Hepatic stellate cell (primary cell): ENCODE measurements at regions not wholly inside any gene's neighbourhood (a gene's known extent, or its start where the extent isn't known, plus 50 kb on each side); places are given as distances from the start of the nearest gene placed in this dataset.

Experiments
- DNase-seq: peaks from one replicate; pipeline ENCODE4 v3.0.0; 2011; ENCODE audit warnings: low spot score

DNA sequence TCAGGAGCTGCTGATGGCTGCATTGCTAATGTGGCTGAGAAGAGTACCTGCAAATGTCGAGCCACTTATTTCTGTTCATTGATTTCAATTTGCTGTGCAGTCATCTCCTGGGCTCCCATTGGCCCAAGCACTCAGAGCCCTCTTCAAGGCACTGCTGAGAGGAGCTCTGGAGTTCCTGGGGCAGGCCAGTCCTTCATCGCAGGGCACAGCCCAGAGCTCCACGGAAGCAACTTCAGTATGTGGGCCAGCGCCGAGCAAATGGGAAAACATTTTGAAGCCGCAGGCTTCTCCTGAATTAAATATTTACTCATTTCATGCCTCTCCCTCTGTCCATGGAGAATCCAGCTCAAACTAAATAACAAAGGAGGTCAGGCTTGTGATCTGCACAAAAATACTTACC, 383.3 kb downstream of the BCOR start:
- DNase-seq: no peak

GRCh38 chrX:39716401-39716800, 381.4 kb downstream of the BCOR start:
- no peak for DNase-seq

DNA sequence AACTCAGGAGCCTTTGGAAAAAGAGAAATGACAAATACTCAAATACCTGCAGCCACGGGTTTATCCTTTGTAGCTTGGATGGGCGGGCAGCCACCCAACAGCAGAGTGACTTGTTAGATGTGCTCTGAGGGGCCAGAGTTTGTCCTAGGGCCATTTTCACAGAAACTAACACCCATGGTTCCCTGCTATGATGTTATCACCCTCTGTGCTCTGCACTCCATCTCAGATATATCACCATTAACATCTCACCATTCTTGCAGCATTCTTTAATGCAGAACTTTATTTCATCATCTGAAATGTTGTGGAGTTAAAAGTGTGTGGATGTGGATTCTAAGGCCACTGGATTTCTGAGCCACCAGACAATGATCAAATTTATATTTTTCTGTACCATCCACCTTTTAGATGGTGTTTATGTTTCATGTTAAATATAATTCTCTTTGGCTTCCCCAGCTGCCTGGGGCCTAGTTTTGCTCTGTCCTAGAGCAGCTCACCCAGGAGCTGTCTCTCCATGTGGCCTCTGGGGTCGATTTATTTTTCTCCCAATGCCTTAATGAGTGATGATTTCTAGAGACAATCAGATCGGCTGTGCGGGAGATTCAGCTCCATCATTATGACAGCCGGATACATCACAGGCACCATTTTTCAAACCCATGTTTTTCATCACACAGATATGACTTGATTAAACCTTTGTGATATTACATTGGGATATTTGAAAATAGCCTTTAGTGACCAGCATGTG, 380.8 kb downstream of the BCOR start:
- no peak for DNase-seq

DNA sequence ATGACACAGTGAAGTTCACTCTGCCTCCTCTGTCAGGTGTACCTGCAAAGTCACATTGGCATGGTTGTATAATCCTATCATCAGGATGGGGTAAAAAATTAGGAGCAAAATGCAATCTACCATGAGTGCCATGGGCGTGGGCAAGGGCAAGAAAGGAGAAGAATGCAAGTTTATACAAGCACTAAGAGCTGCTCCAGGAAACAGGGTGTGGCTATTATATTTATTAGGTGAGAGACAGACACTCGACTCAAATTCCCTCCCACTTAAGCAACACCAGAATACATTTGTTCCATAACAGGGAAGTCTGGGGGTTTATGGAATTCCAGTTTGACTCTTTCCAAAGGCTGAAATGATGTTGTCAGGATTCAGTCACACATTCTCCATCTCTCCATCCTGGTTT, 378.8 kb downstream of the BCOR start:
- no peak for DNase-seq

DNA sequence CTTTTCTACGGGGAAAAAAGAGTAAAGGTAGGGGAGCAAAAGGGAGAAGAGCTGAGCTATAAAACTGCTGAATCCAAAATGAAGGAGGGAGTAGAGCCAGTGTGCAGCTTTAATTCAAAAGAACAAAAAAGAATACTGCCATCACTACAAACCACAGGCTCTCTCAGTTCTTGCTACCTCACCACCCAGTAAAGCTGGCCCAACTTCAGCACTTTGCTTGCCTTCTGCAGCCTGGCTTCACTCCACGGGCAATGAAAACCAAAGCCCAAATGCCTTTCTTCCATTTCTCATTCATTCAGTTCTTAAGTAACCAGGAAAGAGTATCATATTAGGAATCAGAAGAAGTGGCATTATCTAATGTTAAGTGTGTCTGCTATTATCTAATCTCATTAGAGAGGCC, 376.8 kb downstream of the BCOR start:
- DNase-seq: no peak

DNA sequence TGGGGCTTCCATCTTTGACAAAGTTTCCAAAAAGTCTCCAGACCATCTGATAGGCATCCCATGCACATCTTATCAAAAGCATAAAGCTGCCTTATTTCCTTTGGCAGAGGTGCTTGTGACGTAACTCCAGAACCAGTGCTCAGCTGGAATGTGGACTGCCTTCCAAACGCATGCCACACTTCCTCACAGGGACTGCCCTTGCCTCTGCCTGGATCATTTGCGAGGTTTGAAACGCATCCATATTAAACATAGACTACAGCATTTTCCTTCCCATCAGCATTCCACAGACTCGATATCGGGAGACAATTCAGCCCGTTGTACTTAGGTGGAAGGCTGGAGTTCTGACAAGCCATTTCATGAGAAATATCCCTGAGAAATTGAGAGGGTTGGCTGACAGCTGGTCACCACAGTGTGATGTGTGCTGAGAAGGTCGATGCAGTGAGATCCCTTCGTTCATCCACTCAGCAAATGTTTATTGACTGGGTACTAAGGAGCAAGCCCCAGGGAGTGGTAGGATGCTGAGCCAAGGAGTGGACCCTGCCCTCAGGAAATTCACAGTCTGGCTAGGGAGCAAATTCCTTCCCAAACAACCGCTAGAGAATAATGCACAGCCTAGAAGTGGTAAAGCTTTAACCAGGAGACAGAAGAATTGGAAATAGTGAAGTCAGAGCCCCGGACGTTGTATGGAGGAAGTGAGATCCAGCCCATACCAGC, 376.0 kb downstream of the BCOR start:
- DNase-seq: no peak

DNA sequence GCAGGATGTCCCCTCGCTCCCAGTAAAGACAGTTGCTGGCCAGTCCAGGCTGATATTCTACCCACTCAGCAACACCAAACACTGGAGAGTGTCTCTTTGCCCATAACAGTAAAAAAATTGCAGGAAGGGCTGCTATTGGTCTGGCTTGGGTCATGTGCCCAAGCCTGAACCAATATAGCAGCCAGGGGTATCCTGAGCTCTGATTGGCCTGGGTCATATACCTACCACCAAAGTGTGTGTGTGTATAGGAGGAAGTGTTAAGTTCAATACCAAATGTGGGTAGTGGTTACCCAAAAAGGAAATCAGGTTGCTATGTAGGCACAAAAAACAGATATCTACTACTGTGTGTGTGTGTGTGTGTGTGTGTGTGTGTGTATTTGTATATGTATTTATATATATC, 373.2 kb downstream of the BCOR start:
- DNase-seq: no peak

- no peak for DNase-seq
Observed at GRCh38 chrX:39725114-39725513, 372.6 kb downstream of the BCOR start.

DNA sequence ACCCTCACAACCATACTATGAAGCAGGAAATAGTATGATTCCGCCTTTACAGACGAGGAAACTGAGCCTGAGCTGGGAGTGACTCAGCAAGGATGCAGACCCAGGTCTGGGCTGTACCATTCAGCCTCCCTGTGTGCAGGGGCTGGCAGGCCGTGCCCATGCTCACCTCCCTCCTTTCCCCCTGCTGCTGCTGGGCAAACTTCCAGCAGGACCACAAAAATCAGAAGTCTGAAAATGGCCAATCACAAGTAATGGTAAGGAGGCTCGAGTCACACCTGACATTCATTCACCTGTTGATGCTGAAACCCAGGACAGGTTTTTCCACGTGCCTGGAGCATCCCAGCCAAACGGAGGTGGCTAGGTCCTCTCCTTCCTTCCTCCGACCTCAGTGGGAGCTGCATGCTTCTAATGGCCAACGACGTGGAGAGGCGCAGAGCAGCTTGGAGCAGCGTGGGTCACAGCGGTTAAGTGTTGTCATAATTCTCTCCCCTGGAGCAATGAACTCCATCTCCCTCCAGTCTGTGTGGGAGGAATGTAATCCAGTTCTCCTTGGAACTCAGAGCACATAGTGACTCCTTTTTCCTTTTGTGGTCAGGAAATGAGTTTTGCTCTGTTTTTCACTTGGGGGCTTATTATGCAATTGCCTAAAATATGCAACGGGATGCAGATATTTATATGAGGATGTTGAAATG, 371.7 kb downstream of the BCOR start:
- peak; percentile 37 for DNase-seq

DNA sequence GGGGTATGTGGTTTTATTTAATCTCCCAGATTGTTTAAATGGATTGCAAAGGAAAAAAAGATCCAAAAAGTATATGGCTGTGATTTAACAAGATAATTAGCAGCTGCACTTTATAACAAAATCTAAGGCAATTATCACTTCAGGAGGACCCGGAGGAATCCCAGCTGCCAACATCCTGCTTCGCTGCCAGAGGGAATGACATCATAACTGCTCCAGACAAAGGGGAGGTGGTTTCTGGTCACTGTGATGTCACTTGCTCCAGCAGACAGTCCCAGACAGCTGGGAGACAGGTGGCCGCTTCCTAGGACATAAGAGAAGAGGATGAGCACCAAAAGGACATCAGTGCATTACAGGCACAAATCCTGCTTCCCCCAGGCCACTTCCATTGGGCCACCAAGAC, 371.0 kb downstream of the BCOR start:
- peak; percentile 26 for DNase-seq

GRCh38 chrX:39728025-39728424, 369.7 kb downstream of the BCOR start:
- no peak for DNase-seq

DNA sequence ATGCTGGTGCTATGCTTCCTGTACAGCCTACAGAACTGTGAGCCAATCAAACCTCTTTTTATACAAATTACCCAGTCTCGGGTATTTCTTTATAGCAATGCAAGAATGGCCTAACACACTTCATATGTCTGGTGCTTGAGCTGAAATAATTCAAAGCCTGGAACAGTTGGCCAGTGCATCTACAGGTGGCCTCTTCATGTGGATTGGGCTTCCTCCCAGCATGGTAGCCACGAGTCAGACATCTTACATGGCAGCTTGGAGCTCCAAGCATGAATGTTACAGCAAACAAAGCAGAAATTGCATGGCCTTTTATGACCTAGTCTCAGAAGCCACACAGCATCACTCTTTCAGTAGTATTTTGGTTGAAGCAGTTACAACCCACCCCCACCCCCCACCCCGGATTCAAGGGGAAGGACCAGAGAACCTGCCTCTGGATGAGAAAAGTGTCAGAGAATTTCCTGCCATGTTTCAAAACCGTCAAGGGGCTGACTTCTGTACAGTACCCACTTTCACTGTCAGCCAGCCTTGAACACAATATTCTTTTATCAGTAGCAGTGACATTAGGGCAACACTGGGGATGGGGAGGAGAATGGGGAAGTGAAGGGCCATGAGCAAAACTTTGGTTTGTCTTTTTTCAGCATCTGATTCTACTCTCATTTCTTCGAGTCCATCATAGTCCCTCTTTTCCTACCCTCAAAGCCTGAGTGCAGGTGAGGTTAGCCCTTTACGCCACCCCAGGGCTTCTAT, 368.7 kb downstream of the BCOR start:
- DNase-seq: no peak

DNA sequence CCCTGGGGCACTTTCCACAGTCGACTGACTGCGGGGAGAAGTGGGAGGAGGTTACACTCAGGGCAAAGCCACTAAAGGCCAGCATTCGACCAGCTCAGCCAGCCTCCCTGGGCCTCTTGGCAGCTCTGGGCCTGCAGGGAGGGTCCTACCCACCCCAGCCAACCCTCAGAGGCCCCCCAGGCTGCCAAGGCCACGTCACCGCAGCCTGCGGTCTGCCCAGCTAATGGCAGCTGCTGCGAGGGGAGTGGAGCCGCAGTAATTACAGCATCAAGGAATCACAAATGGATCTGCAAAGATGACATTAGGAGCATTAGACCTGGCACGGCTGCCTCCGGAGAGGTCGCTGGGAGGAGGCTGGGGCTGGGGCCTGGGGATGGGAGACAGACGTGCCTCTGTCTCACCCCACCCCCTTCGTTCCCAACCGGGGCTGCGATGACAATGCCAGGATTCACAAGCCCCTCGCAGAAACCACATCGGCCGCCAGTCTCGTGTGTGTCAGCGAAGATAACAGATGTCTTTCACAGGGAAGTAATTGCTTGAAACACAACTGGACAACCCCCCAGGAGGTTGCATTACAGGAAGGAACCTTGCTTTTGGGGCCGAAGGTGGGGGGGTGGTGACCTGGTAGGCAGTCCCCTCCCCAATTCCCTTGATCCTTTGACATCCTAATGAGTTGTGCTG, 367.6 kb downstream of the BCOR start:
- no peak for DNase-seq

- DNase-seq: peak; percentile 86
Observed at GRCh38 chrX:39730662-39731329, 367.0 kb downstream of the BCOR start.

DNA sequence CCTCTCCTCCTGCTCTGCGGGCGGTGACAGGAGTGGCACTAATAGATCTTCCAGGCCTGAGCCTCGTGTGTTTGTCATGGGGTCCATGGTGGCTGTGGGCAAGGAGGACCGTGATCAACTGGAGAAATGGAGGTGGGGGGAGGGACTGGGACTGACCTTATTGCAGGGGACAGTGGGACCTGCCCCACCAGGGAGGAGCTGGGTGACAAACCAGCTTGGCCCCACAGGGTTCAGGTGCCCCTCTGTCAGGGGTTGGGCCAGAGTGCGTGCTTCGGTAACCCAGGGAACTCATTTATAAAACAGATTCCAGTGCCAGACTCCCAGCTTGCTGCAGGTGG, 366.5 kb downstream of the BCOR start:
- no peak for DNase-seq

GRCh38 chrX:39731735-39732134, 366.0 kb downstream of the BCOR start:
- DNase-seq: no peak

- DNase-seq: no peak
Observed at GRCh38 chrX:39733745-39734144, 364.0 kb downstream of the BCOR start.

DNA sequence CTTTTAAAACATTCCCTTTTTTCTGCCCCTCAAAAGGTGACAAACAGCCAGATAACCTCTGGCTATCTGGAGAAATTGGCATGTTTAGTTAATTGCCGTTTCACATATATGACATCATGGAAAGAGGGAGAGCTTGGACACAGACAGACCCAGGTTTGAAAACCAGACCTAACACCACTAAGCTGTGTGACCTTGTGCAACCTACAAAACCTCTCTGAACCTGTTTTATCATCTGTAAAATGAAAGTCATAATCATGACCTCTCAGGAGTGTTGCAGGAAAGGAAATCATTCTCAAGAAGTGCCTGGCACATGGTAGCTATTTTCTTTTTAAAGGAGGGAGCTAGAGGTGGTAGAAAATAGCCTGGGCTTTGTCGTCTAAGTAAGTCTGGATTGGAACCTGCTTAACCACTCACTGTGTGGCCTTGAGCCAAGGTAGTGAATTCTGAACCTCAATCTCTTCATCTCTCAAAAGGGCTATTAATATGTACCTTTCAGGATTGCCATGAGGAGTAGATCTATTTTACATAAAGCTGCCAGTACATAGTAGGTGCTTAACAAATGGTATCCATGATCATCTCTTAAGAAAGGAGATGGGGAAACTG, 363.5 kb downstream of the BCOR start:
- DNase-seq: no peak

DNA sequence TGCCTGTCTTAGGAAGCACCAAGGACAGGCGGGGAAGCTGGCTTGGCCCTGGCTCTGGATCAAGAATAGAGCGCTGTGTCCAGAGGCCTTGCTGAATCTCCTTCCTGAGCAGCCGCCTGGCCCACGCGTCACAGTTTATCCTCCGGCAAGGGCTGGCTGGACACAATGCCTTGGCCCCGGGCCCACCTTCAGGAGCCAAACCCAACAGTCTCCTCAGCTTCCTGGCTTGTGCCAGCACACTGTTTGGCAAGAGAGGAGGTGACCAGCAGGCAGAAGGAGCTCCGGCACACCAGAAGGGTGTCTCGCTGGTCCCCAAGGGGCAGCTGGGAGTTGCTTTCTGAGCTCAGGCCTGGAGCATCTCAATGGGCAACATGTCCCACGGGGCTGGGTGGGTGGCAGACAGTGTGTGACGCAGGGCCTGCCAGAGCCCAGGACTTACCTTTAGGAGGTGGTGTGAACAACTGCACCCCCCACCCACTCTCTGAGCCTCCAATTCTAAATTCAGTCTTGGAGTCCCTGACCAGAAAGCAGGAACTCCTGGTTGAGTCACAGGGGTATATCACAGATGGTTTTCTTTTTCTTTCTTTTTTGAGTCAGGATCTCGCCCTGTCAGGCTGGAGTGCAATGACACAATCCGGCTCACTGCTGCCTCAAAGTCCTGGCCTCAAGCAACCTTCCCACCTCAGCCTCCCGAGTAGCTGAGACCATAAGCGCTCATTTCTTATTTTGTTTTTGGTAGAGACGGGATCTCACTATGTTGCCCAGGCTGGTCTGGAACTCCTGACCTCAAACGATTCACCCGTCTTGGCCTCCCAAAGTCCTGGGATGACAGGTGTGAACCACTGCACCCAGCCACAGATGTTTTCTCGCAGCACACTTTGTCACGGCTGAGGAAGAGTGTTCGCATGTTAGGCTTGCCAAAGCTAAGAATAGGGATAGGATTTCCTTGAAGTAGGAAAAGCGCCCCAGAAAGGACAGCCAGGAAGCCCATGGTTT, 361.2 kb downstream of the BCOR start:
- peak; percentile 55 for DNase-seq

DNA sequence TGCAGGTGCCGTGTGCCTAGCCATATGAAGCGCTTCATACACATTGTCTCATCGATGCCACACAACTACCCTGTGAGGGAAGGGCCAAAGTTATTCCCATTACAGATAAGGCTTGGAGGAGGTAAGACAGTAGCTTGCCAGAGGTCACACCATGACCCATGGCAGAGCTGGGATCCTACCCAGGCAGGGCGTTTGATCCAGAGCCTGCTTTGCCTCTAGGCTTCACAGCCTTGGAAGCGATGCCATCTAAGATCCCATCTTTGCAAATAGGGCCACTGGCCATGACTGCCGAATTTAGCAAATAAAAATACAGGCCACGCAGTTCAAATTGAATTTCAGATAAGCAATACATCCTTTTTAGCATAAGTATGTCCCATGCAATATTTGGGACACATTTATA, 358.2 kb downstream of the BCOR start:
- no peak for DNase-seq
